GM23338 (cell line): ENCODE measurements at regions not wholly inside any gene's neighbourhood (a gene's known extent, or its start where the extent isn't known, plus 50 kb on each side); places are given as distances from the start of the nearest gene placed in this dataset.

Experiments
- ATAC-seq: fragments of 200-7000 bp; cut with Tn5 transposase; 3 replicates; pipeline ENCODE4 v1.9.1; 2020
- DNase-seq: peaks from one replicate; pipeline ENCODE4 v3.0.0-alpha.2; 2015; ENCODE audit warnings: low spot score
- H2AFZ ChIP-seq: fragments of 200-600 bp; sonication (generic); 2 replicates; pipeline ENCODE4 v1.8.0; 2016; ENCODE audit warnings: antibody characterized with exemption, mild to moderate bottlenecking, moderate library complexity
- H3F3A ChIP-seq: fragments of 200-600 bp; sonication (generic); replicated peaks from 2 replicates; pipeline ENCODE4 v1.8.0; 2017; ENCODE audit warnings: antibody characterized with exemption, mixed run types, low read depth
- H3K27ac ChIP-seq: fragments of 200-600 bp; sonication (generic); 2 replicates; pipeline ENCODE4 v1.6.1; 2016; ENCODE audit warnings: low read depth
- H3K27me3 ChIP-seq: fragments of 200-600 bp; sonication (generic); 2 replicates; pipeline ENCODE4 v1.8.0; 2016; ENCODE audit warnings: mild to moderate bottlenecking, mixed run types, moderate library complexity; ENCODE audit not compliant: insufficient read depth
- H3K36me3 ChIP-seq: fragments of 200-600 bp; sonication (generic); 2 replicates; pipeline ENCODE4 v1.8.0; 2016; ENCODE audit warnings: mild to moderate bottlenecking; ENCODE audit not compliant: insufficient read depth
- H3K4me1 ChIP-seq: fragments of 200-600 bp; sonication (generic); 2 replicates; pipeline ENCODE4 v1.8.0; 2016; ENCODE audit warnings: mild to moderate bottlenecking, moderate library complexity; ENCODE audit not compliant: insufficient read depth
- H3K4me2 ChIP-seq: fragments of 200-600 bp; sonication (generic); 2 replicates; pipeline ENCODE4 v1.7.1; 2017; ENCODE audit warnings: mixed run types
- H3K4me3 ChIP-seq: fragments of 200-600 bp; sonication (generic); 2 replicates; pipeline ENCODE4 v1.6.1; 2016; ENCODE audit warnings: mixed run types
- H3K79me2 ChIP-seq: fragments of 200-600 bp; sonication (generic); replicated peaks from 2 replicates; pipeline ENCODE4 v1.8.0; 2017; ENCODE audit warnings: mild to moderate bottlenecking; ENCODE audit not compliant: insufficient read depth
- H3K9me2 ChIP-seq: fragments of 200-600 bp; sonication (generic); 2 replicates; pipeline ENCODE4 v1.8.0; 2017; ENCODE audit not compliant: insufficient read depth
- H4K20me1 ChIP-seq: fragments of 200-600 bp; sonication (generic); replicated peaks from 2 replicates; pipeline ENCODE4 v1.8.0; 2017; ENCODE audit warnings: mild to moderate bottlenecking; ENCODE audit not compliant: insufficient read depth
- H3K27ac Mint-ChIP-seq: 2 replicates; pipeline ENCODE4 v1.8.0; 2020; ENCODE audit warnings: inconsistent platforms, mild to moderate bottlenecking, moderate library complexity, mixed read lengths
- H3K27me3 Mint-ChIP-seq: 3 replicates; pipeline ENCODE4 v1.8.0; 2022; ENCODE audit warnings: low read depth, mild to moderate bottlenecking, moderate library complexity, mixed read lengths, inconsistent platforms; ENCODE audit not compliant: insufficient read depth, poor library complexity
- H3K36me3 Mint-ChIP-seq: 3 replicates; pipeline ENCODE4 v1.8.0; 2021; ENCODE audit warnings: low read depth, mild to moderate bottlenecking, inconsistent platforms, moderate library complexity, mixed read lengths
- H3K4me1 Mint-ChIP-seq: 3 replicates; pipeline ENCODE4 v1.8.0; 2020; ENCODE audit warnings: mild to moderate bottlenecking, inconsistent platforms, mixed read lengths
- H3K4me3 Mint-ChIP-seq: 3 replicates; pipeline ENCODE4 v1.8.0; 2021; ENCODE audit warnings: moderate library complexity, mild to moderate bottlenecking, inconsistent platforms, mixed read lengths
- H3K9me3 Mint-ChIP-seq: 3 replicates; pipeline ENCODE4 v1.8.0; 2020; ENCODE audit warnings: moderate library complexity, mild to moderate bottlenecking, inconsistent platforms, mixed read lengths
- CREB1 ChIP-seq: fragments of 250-450 bp; sonication (Bioruptor Pico); IDR thresholded peaks from 2 replicates; pipeline ENCODE4 v1.5.0; 2020; ENCODE audit warnings: low read depth, mild to moderate bottlenecking, moderate library complexity
- CTCF ChIP-seq, 2 experiments: fragments of 200-600 bp in 1 of 2; sonication (generic) in 1 of 2; conservative IDR thresholded peaks; 2 replicates each; pipeline versions ENCODE4 v1.5.1 to v1.6.1; 2016 to 2017; ENCODE audit warnings: antibody characterized with exemption in 2 of 2, low read depth in 2 of 2, mild to moderate bottlenecking in 2 of 2, moderate library complexity in 1 of 2
- ETS1 ChIP-seq: IDR thresholded peaks from 2 replicates; pipeline ENCODE4 v1.6.1; 2016; ENCODE audit warnings: antibody characterized with exemption
- EZH2phosphoT487 ChIP-seq: fragments of 200-600 bp; sonication (generic); IDR thresholded peaks from one replicate; pipeline ENCODE4 v1.8.1; 2018; ENCODE audit warnings: antibody characterized with exemption; ENCODE audit not compliant: unreplicated experiment
- JUNB ChIP-seq: IDR thresholded peaks from one replicate; pipeline ENCODE4 v1.6.1; 2016; ENCODE audit warnings: antibody characterized with exemption; ENCODE audit not compliant: unreplicated experiment
- NANOG ChIP-seq: IDR thresholded peaks from 2 replicates; pipeline ENCODE4 v1.6.1; 2016; ENCODE audit warnings: antibody characterized with exemption, borderline replicate concordance
- REST ChIP-seq: IDR thresholded peaks from one replicate; pipeline ENCODE4 v1.6.1; 2018; ENCODE audit warnings: antibody characterized with exemption; ENCODE audit not compliant: unreplicated experiment
- STAT1 ChIP-seq: IDR thresholded peaks from one replicate; pipeline ENCODE4 v1.6.1; 2016; ENCODE audit warnings: antibody characterized with exemption; ENCODE audit not compliant: unreplicated experiment
- ZNF114 ChIP-seq: fragments of 250-450 bp; sonication (Bioruptor Pico); IDR thresholded peaks from 2 replicates; pipeline ENCODE4 v1.5.0; 2020; ENCODE audit warnings: mild to moderate bottlenecking, moderate library complexity
- ZNF462 ChIP-seq: fragments of 250-450 bp; sonication (Bioruptor Pico); IDR thresholded peaks from 2 replicates; pipeline ENCODE4 v1.5.0; 2020; ENCODE audit warnings: mild to moderate bottlenecking, moderate library complexity

- no peak for TF ChIP-seq ZNF462
Observed at GRCh38 chr5:5816960-5817359, 394.5 kb downstream of the ICE1 start (continued).

- H4K20me1 ChIP-seq = no peaks in the 10 kb centered on the region
- no peak overlapping the region for H3K27ac ChIP-seq
- H3K4me1 ChIP-seq = no peaks in the 10 kb centered on the region
- no peaks in the 10 kb centered on the region for H3K9me3 Mint-ChIP-seq
- no peaks in the 10 kb centered on the region for H3K9me2 ChIP-seq
- DNase-seq (no peak), ATAC-seq (no peak)
- H3K27ac Mint-ChIP-seq = no peak overlapping the region
- no peaks in the 10 kb centered on the region for H3F3A ChIP-seq
- no peak overlapping the region for H3K4me2 ChIP-seq
- no peak overlapping the region for H2AFZ ChIP-seq
- H3K4me1 Mint-ChIP-seq = no peaks in the 10 kb centered on the region
- no peaks in the 10 kb centered on the region for H3K36me3 Mint-ChIP-seq
- no peak for TF ChIP-seq STAT1
- TF ChIP-seq REST = no peak
- TF ChIP-seq JUNB = no peak
- TF ChIP-seq CREB1 (CRISPR knock-in tag) = no peak
- TF ChIP-seq NANOG = no peak
- TF ChIP-seq ZNF114 (CRISPR knock-in tag) = no peak
- no peak for TF ChIP-seq ETS1
- no peak for TF ChIP-seq EZH2phosphoT487
- TF ChIP-seq CTCF (conservative IDR thresholded peaks at IDR 0.05; ENCODE audit: low read depth in 2 of 2) = no peak
- H3K4me3 ChIP-seq = no peak overlapping the region
- H3K27me3 ChIP-seq = no peaks in the 10 kb centered on the region
- no peak overlapping the region for H3K4me3 Mint-ChIP-seq
- H3K36me3 ChIP-seq = no peaks in the 10 kb centered on the region
- no peaks in the 10 kb centered on the region for H3K79me2 ChIP-seq
- peaks cover 2% of the 10 kb centered on the region for H3K27me3 Mint-ChIP-seq
Observed at GRCh38 chr5:5813441-5813840, 391.0 kb downstream of the ICE1 start.
